Liver (tissue), 3 donors: ENCODE measurements at regions not wholly inside any gene's neighbourhood (a gene's known extent, or its start where the extent isn't known, plus 50 kb on each side); places are given as distances from the start of the nearest gene placed in this dataset.

Experiments
- GABPA ChIP-seq, 2 donors: IDR thresholded peaks in 1 of 2; conservative IDR thresholded peaks in 1 of 2; 2 replicates each; pipeline ENCODE4 v1.6.1; 2016; ENCODE audit warnings: antibody characterized with exemption in 2 of 2, mild to moderate bottlenecking in 1 of 2, moderate library complexity in 1 of 2
- JUND ChIP-seq, 2 donors: IDR thresholded peaks; 2 replicates each; pipeline ENCODE4 v1.6.1; 2016; ENCODE audit warnings: antibody characterized with exemption in 2 of 2
- RAD21 ChIP-seq, 2 donors: IDR thresholded peaks; 2 replicates each; pipeline ENCODE4 v1.6.1; 2016; ENCODE audit warnings: antibody characterized with exemption in 2 of 2, mild to moderate bottlenecking in 2 of 2
- TAF1 ChIP-seq: conservative IDR thresholded peaks from 2 replicates; pipeline ENCODE4 v1.6.1; 2016; ENCODE audit warnings: antibody characterized with exemption, mild to moderate bottlenecking
- TF ChIP-seq, protein P1 (sequence below): IDR thresholded peaks from 2 replicates; pipeline ENCODE4 v1.6.1; 2016; ENCODE audit warnings: antibody characterized with exemption
- TF ChIP-seq, protein P2 (sequence below): fragments of 150-350 bp; IDR thresholded peaks from 2 replicates; pipeline ENCODE4 v1.5.1; 2017; ENCODE audit warnings: improper control_type of control experiment, low read depth, low read length; ENCODE audit not compliant: missing input control
- TF ChIP-seq, protein P3 (sequence below): IDR thresholded peaks from 2 replicates; pipeline ENCODE4 v1.6.1; 2016; ENCODE audit warnings: antibody characterized with exemption, mild to moderate bottlenecking
- TF ChIP-seq, protein P4 (sequence below): IDR thresholded peaks from 2 replicates; pipeline ENCODE4 v1.6.1; 2016; ENCODE audit warnings: antibody characterized with exemption
- TF ChIP-seq, protein P5 (sequence below): IDR thresholded peaks from 2 replicates; pipeline ENCODE4 v1.6.1; 2016; ENCODE audit warnings: antibody characterized with exemption
- donor health status: healthy.
- donor health status: healthy.

DNA sequence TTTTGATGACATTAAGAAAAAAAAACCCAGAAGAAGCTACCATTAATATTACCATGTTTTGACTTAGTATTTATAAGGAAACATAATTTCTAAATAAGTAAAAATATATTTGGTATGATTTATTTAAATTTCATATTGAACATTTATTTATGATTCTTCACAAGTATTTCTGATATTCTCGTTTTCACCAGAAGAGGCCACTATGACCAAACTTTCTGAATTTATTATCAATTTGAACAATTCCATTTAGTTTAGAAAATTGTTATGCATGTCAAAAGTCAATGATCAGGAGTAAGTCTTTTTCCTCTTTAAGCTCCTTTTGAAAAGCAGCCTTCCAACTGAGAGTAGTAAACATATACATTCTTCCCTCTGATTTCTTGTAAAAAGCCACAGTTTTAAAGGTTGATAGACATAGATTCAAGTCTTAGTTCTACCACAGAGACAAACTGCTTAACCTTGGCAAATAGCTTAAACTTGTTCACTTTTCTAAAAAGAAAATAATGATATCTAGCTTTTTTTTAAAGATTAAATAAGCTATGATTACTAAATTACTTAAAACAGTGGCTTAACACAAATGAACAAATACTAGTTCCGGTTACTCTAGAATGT lies 329.9 kb downstream of the TRIB2 start:
- TF ChIP-seq, protein P1, sequence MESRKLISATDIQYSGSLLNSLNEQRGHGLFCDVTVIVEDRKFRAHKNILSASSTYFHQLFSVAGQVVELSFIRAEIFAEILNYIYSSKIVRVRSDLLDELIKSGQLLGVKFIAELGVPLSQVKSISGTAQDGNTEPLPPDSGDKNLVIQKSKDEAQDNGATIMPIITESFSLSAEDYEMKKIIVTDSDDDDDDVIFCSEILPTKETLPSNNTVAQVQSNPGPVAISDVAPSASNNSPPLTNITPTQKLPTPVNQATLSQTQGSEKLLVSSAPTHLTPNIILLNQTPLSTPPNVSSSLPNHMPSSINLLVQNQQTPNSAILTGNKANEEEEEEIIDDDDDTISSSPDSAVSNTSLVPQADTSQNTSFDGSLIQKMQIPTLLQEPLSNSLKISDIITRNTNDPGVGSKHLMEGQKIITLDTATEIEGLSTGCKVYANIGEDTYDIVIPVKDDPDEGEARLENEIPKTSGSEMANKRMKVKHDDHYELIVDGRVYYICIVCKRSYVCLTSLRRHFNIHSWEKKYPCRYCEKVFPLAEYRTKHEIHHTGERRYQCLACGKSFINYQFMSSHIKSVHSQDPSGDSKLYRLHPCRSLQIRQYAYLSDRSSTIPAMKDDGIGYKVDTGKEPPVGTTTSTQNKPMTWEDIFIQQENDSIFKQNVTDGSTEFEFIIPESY = no peak
- TF ChIP-seq, protein P2, sequence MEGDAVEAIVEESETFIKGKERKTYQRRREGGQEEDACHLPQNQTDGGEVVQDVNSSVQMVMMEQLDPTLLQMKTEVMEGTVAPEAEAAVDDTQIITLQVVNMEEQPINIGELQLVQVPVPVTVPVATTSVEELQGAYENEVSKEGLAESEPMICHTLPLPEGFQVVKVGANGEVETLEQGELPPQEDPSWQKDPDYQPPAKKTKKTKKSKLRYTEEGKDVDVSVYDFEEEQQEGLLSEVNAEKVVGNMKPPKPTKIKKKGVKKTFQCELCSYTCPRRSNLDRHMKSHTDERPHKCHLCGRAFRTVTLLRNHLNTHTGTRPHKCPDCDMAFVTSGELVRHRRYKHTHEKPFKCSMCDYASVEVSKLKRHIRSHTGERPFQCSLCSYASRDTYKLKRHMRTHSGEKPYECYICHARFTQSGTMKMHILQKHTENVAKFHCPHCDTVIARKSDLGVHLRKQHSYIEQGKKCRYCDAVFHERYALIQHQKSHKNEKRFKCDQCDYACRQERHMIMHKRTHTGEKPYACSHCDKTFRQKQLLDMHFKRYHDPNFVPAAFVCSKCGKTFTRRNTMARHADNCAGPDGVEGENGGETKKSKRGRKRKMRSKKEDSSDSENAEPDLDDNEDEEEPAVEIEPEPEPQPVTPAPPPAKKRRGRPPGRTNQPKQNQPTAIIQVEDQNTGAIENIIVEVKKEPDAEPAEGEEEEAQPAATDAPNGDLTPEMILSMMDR = peak; percentile 36
- TF ChIP-seq RAD21 (IDR thresholded peaks at IDR 0.05) (peak; percentile 66 to 76), JUND (IDR thresholded peaks at IDR 0.05) (no peak), GABPA (IDR thresholded peaks at IDR 0.05 in 1 of 2, conservative IDR thresholded peaks at IDR 0.05 in 1 of 2) (no peak), TAF1 (no peak)
- TF ChIP-seq, protein P3, sequence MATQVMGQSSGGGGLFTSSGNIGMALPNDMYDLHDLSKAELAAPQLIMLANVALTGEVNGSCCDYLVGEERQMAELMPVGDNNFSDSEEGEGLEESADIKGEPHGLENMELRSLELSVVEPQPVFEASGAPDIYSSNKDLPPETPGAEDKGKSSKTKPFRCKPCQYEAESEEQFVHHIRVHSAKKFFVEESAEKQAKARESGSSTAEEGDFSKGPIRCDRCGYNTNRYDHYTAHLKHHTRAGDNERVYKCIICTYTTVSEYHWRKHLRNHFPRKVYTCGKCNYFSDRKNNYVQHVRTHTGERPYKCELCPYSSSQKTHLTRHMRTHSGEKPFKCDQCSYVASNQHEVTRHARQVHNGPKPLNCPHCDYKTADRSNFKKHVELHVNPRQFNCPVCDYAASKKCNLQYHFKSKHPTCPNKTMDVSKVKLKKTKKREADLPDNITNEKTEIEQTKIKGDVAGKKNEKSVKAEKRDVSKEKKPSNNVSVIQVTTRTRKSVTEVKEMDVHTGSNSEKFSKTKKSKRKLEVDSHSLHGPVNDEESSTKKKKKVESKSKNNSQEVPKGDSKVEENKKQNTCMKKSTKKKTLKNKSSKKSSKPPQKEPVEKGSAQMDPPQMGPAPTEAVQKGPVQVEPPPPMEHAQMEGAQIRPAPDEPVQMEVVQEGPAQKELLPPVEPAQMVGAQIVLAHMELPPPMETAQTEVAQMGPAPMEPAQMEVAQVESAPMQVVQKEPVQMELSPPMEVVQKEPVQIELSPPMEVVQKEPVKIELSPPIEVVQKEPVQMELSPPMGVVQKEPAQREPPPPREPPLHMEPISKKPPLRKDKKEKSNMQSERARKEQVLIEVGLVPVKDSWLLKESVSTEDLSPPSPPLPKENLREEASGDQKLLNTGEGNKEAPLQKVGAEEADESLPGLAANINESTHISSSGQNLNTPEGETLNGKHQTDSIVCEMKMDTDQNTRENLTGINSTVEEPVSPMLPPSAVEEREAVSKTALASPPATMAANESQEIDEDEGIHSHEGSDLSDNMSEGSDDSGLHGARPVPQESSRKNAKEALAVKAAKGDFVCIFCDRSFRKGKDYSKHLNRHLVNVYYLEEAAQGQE = no peak
- TF ChIP-seq, protein P4, sequence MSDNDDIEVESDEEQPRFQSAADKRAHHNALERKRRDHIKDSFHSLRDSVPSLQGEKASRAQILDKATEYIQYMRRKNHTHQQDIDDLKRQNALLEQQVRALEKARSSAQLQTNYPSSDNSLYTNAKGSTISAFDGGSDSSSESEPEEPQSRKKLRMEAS = no peak
- TF ChIP-seq, protein P5, sequence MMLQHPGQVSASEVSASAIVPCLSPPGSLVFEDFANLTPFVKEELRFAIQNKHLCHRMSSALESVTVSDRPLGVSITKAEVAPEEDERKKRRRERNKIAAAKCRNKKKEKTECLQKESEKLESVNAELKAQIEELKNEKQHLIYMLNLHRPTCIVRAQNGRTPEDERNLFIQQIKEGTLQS = no peak
